ENCODE measurements at regions not wholly inside any gene's neighbourhood (a gene's known extent, or its start where the extent isn't known, plus 50 kb on each side); places are given as distances from the start of the nearest gene placed in this dataset.

- TF ChIP-seq, protein P1, sequence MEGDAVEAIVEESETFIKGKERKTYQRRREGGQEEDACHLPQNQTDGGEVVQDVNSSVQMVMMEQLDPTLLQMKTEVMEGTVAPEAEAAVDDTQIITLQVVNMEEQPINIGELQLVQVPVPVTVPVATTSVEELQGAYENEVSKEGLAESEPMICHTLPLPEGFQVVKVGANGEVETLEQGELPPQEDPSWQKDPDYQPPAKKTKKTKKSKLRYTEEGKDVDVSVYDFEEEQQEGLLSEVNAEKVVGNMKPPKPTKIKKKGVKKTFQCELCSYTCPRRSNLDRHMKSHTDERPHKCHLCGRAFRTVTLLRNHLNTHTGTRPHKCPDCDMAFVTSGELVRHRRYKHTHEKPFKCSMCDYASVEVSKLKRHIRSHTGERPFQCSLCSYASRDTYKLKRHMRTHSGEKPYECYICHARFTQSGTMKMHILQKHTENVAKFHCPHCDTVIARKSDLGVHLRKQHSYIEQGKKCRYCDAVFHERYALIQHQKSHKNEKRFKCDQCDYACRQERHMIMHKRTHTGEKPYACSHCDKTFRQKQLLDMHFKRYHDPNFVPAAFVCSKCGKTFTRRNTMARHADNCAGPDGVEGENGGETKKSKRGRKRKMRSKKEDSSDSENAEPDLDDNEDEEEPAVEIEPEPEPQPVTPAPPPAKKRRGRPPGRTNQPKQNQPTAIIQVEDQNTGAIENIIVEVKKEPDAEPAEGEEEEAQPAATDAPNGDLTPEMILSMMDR (IDR thresholded peaks at IDR 0.05), result no peak
- TF ChIP-seq POLR2AphosphoS5 (IDR thresholded peaks at IDR 0.05), result no peak
- TF ChIP-seq EP300 (IDR thresholded peaks at IDR 0.05), result no peak
- no peak for TF ChIP-seq POLR2A (IDR thresholded peaks at IDR 0.05)
Observed at GRCh38 chr17:12423337-12423736, 242.4 kb upstream of the MYOCD start.

Measured in suprapubic skin (tissue), 4 donors.